ENCODE measurements at regions not wholly inside any gene's neighbourhood (a gene's known extent, or its start where the extent isn't known, plus 50 kb on each side); places are given as distances from the start of the nearest gene placed in this dataset.

DNA sequence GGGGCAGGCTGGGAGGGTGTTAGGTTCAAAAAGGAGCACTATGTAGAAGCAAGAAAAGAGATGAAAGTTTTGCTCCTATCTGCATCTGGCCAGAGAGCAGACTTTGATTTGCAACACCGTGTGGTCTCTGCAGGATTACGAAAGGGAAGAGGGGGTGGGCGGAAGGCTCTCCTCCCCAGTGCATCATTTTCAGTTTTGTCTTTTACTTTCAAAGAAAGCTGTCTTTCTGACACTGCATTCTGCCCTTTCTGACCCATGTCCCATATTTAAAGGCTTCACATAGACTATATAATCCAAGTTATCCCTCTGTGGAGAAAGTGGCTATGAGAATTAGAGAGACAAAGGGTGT lies 126.5 kb downstream of the RHOU start:
- H3K4me1 ChIP-seq, result peaks cover 32% of the 10 kb centered on the region
- H3K27me3 ChIP-seq, result no peaks in the 10 kb centered on the region
- no peaks in the 10 kb centered on the region for H3K9me3 ChIP-seq
- H3K4me3 ChIP-seq (ENCODE audit: low read depth, low read length), result no peak overlapping the region
- TF ChIP-seq, protein P1, sequence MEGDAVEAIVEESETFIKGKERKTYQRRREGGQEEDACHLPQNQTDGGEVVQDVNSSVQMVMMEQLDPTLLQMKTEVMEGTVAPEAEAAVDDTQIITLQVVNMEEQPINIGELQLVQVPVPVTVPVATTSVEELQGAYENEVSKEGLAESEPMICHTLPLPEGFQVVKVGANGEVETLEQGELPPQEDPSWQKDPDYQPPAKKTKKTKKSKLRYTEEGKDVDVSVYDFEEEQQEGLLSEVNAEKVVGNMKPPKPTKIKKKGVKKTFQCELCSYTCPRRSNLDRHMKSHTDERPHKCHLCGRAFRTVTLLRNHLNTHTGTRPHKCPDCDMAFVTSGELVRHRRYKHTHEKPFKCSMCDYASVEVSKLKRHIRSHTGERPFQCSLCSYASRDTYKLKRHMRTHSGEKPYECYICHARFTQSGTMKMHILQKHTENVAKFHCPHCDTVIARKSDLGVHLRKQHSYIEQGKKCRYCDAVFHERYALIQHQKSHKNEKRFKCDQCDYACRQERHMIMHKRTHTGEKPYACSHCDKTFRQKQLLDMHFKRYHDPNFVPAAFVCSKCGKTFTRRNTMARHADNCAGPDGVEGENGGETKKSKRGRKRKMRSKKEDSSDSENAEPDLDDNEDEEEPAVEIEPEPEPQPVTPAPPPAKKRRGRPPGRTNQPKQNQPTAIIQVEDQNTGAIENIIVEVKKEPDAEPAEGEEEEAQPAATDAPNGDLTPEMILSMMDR (IDR thresholded peaks at IDR 0.05; ENCODE audit: low read depth, low read length), result no peak
- no peaks in the 10 kb centered on the region for H3K36me3 ChIP-seq
- no peak for DNase-seq

DNA sequence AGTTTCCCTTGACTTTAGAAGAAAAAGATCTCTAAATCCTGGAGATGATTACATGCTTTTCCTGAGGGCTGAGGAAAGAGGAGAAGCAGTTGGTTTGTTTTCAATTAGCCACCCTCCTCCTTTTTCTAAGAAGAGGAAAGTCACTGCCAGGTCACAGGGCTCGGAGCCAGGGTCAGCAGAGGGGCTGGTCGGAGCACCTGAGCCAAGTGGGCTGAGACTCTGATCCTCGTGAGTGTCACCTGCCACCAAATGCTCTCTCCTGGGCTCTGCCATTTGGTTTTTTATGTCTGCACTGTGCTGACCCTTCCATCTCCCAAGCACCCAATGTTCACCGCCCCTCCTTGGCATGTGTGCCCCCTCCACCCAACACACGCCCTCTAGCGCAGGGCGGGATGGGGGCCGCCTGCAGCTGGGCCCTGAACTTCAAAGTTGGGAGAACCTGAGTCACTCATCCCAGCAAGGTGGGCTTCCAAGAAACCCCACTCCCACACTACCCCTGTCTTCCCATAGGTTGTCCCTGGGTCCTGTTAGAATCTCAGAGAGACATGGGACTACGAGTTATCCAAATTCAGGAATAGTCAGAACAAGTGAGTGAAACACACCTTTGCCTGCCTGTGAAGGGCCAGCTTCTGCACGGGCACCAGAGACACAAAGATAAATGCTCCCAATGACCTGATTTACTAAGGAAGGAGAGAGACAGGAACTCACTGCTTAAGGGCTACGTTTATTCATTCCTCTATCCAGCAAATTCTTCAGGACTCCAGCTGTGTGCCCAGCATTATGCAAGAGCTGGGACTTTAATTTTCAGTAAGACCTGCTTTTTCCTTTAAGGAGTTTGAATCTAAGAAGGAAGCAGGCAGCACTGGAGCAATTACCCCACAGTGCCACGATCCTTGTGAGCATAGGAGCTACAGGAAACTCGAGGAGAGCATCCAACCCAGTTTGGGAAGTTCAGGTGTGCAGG lies 127.5 kb downstream of the RHOU start:
- Histone ChIP-seq H3K36me3 (no peaks in the 10 kb centered on the region), H3K4me3 (ENCODE audit: low read depth, low read length) (no peak overlapping the region), H3K4me1 (peaks cover 39% of the 10 kb centered on the region), H3K27me3 (no peaks in the 10 kb centered on the region), H3K9me3 (no peaks in the 10 kb centered on the region)
- DNase-seq, result no peak
- TF ChIP-seq, protein P1 (IDR thresholded peaks at IDR 0.05; ENCODE audit: low read depth, low read length), result no peak

DNA sequence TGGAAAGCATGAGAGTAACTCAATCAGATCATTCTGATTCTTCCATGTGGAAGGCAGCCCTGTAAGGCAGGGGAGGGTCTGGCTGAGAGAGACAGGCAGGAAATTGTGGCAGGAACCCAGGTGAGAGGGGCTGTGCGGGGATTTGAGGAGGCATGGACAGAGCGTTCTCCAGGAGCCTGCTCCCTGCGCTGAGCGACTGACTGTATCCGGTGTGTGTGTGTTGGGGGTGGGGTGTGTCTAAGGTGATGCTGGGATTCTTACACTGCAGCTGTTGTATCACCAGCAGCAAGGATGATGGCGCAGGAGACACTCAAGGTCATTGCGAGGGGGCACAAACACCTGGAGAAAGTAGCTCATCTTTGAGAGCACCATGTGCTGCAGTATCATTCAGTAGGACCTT lies 128.5 kb downstream of the RHOU start:
- DNase-seq, result peak; percentile 35
- H3K27me3 ChIP-seq, result no peaks in the 10 kb centered on the region
- no peaks in the 10 kb centered on the region for H3K36me3 ChIP-seq
- H3K4me1 ChIP-seq, result peaks cover 48% of the 10 kb centered on the region
- TF ChIP-seq, protein P1 (IDR thresholded peaks at IDR 0.05; ENCODE audit: low read depth, low read length), result no peak
- no peaks in the 10 kb centered on the region for H3K9me3 ChIP-seq
- no peak overlapping the region for H3K4me3 ChIP-seq (ENCODE audit: low read depth, low read length)

DNA sequence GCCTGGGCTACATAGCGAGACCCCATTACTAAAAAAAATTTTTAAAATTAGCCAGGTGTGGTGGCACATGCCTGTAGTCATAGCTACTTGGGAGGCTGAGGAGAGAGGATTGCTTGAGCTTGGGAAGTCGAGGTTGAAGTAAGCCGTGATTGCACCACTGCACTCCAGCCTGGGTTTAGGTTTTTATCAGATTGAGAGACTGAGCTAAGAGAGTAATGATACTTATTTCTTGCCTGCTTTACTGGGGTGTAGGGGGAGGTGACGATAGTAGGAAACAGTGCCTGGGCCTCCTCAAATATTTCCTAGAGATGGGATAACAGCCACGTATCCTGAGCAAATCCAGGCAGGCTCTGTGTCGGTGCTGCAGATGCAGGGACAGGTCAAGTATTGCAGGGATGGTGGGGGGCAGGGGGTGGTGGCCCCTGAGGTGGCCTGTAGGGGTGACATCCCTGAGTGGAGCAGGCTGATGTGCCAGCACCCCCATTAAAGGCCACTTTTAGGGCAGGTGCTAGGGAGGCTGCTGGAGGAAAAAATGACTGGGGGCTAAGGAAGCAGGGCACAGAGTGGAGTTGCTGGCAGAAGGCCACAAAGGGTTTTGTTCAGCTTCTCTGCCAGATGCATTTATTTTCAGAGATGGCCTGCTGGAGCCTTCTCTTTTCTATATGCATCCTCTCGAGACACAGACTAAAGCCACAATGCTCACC lies 130.5 kb downstream of the RHOU start:
- Histone ChIP-seq H3K27me3 (no peaks in the 10 kb centered on the region), H3K9me3 (no peaks in the 10 kb centered on the region), H3K36me3 (no peaks in the 10 kb centered on the region), H3K4me3 (ENCODE audit: low read depth, low read length) (peak overlapping the region; percentile 21), H3K4me1 (peaks cover 49% of the 10 kb centered on the region)
- TF ChIP-seq, protein P1 (IDR thresholded peaks at IDR 0.05; ENCODE audit: low read depth, low read length), result no peak
- DNase-seq, result peak; percentile 77

DNA sequence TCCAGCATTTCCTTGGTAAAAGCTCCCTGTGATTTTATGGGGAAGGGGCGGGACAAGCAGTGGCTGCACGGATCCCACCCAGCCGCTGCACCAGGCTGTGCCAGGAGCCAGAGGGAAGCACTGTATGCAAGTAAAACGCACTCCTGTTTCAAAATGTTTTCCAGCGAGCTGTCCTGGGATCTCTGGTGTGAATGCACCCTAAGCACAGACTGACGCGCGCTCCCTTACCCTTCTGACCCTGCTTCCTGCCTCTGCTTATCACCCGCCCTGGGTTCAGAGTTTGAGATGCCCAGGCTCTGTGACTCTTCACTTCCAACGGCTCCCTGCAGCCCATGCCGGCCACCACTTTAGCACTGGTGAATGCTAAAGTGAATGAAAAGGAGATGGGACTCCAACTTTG lies 131.2 kb downstream of the RHOU start:
- Histone ChIP-seq H3K9me3 (no peaks in the 10 kb centered on the region), H3K36me3 (no peaks in the 10 kb centered on the region), H3K27me3 (no peaks in the 10 kb centered on the region), H3K4me1 (peaks cover 49% of the 10 kb centered on the region), H3K4me3 (ENCODE audit: low read depth, low read length) (peak overlapping the region; percentile 21)
- TF ChIP-seq, protein P1 (IDR thresholded peaks at IDR 0.05; ENCODE audit: low read depth, low read length), result no peak
- DNase-seq, result peak; percentile 42

Measured in BE2C (cell line).